A549 (cell line): ENCODE measurements at regions not wholly inside any gene's neighbourhood (a gene's known extent, or its start where the extent isn't known, plus 50 kb on each side); places are given as distances from the start of the nearest gene placed in this dataset.

Source experiments
- ATAC-seq, 2 experiments: fragments of 200-7000 bp in 1 of 2; fragments of >200 bp in 1 of 2; cut with Nextera tagmentation in 1 of 2; cut with Tn5 transposase in 1 of 2; 3 replicates each; pipeline versions ENCODE4 v1.8.0 to v1.9.1; 2018 to 2020; ENCODE audit warnings: mild to moderate bottlenecking in 1 of 2, moderate library complexity in 1 of 2
- CTCF ChIA-PET: fragments of 300-600 bp; sonication (Branson Sonifier 250); formaldehyde crosslinking; extraction: SDS; loops from one replicate; lab custom pipeline; 2021; ENCODE audit warnings: antibody characterized with exemption, inconsistent platforms; lab: Yijun Ruan, JAX
- POLR2A ChIA-PET: fragments of 350-600 bp; formaldehyde crosslinking; extraction: SDS; loops from one replicate; lab custom pipeline; 2021; ENCODE audit warnings: antibody characterized with exemption, inconsistent platforms; lab: Yijun Ruan, JAX
- DNase-seq, 2 experiments: peaks; one replicate each; pipeline versions ENCODE4 v3.0.0 to v3.0.0-alpha.2; 2011 to 2016; ENCODE audit warnings: low read depth in 1 of 2, low spot score in 1 of 2
- FAIRE-seq: peaks from 2 replicates; lab custom pipeline; 2011; peaks lifted over from hg19 to GRCh38; lab: Jason Lieb, UNC
- H3K27ac ChIP-seq, 2 experiments: fragments of >200 bp; sonication (Bioruptor Twin); formaldehyde crosslinking; 3 replicates each; pipeline ENCODE4 v1.5.1; 2016 to 2017
- H3K4me1 ChIP-seq: fragments of >200 bp; sonication (Bioruptor Twin); formaldehyde crosslinking; 3 replicates; pipeline ENCODE4 v1.6.1; 2016
- H3K4me2 ChIP-seq: fragments of >200 bp; sonication (Bioruptor Twin); formaldehyde crosslinking; 3 replicates; pipeline ENCODE4 v1.6.1; 2016
- H3K4me3 ChIP-seq: fragments of >200 bp; sonication (Bioruptor Twin); formaldehyde crosslinking; 3 replicates; pipeline ENCODE4 v1.5.1; 2016
- H3K9me3 ChIP-seq: fragments of >200 bp; sonication (Bioruptor Twin); formaldehyde crosslinking; 3 replicates; pipeline ENCODE4 v1.6.1; 2016
- CBX2 ChIP-seq: fragments of 200-600 bp; sonication (generic); IDR thresholded peaks from 2 replicates; pipeline ENCODE4 v1.6.1; 2016; ENCODE audit warnings: low read depth, mild to moderate bottlenecking, borderline replicate concordance
- CBX8 ChIP-seq: fragments of 200-600 bp; sonication (generic); IDR thresholded peaks from 2 replicates; pipeline ENCODE4 v1.6.1; 2016
- EHF ChIP-seq: fragments of 250-450 bp; sonication (Bioruptor Pico); IDR thresholded peaks from 2 replicates; pipeline ENCODE4 v1.5.0; 2020; ENCODE audit warnings: mild to moderate bottlenecking
- ELK1 ChIP-seq: fragments of 150-350 bp; IDR thresholded peaks from 2 replicates; pipeline ENCODE4 v1.6.1; 2014; ENCODE audit warnings: low read depth, mild to moderate bottlenecking, low read length
- EP300 ChIP-seq, 2 experiments: fragments of >200 bp; sonication (Bioruptor Twin); formaldehyde crosslinking; IDR thresholded peaks; 2 replicates in 1 of 2; 3 replicates in 1 of 2; pipeline ENCODE4 v1.6.1; 2016 to 2017
- ESRRA ChIP-seq: fragments of 150-350 bp; IDR thresholded peaks from 2 replicates; pipeline ENCODE4 v1.6.1; 2014; ENCODE audit warnings: mild to moderate bottlenecking, low read length, borderline replicate concordance
- FOSL2 ChIP-seq, 2 experiments: fragments of 450-650 bp in 1 of 2; fragments of >200 bp in 1 of 2; sonication (Bioruptor Twin) in 1 of 2; formaldehyde crosslinking; IDR thresholded peaks; 2 replicates each; pipeline versions ENCODE4 v1.5.0 to v1.6.1; 2016 to 2020; ENCODE audit warnings: mild to moderate bottlenecking in 1 of 2, moderate library complexity in 1 of 2
- GATA3 ChIP-seq: IDR thresholded peaks from 2 replicates; pipeline ENCODE4 v1.6.1; 2012; ENCODE audit warnings: borderline replicate concordance
- HEYL ChIP-seq: fragments of 250-450 bp; sonication (Bioruptor Pico); IDR thresholded peaks from 2 replicates; pipeline ENCODE4 v1.8.0; 2021; ENCODE audit warnings: mild to moderate bottlenecking, moderate library complexity
- HOXA7 ChIP-seq: fragments of 250-450 bp; sonication (Bioruptor Pico); IDR thresholded peaks from 2 replicates; pipeline ENCODE4 v1.5.0; 2020; ENCODE audit warnings: mild to moderate bottlenecking, moderate library complexity
- JUN ChIP-seq, 2 experiments: fragments of >200 bp; sonication (Bioruptor Twin); formaldehyde crosslinking; IDR thresholded peaks; 2 replicates in 1 of 2; 3 replicates in 1 of 2; pipeline ENCODE4 v1.6.1; 2016 to 2017
- MAFK ChIP-seq: fragments of 450-650 bp; IDR thresholded peaks from 2 replicates; pipeline ENCODE4 v1.6.1; 2014; ENCODE audit not compliant: partially characterized antibody
- NPAS2 ChIP-seq: fragments of 250-450 bp; sonication (Bioruptor Pico); IDR thresholded peaks from 2 replicates; pipeline ENCODE4 v1.8.0; 2022; ENCODE audit warnings: mild to moderate bottlenecking, moderate library complexity, borderline replicate concordance
- NR3C1 ChIP-seq: fragments of >200 bp; sonication (Bioruptor Twin); formaldehyde crosslinking; IDR thresholded peaks from 3 replicates; pipeline ENCODE4 v1.6.1; 2017
- POLR2A ChIP-seq: IDR thresholded peaks from 2 replicates; pipeline ENCODE4 v1.6.1; 2012; ENCODE audit warnings: mild to moderate bottlenecking, low read length
- POLR2AphosphoS2 ChIP-seq: conservative IDR thresholded peaks from 2 replicates; pipeline ENCODE4 v1.6.1; 2012; ENCODE audit warnings: low read length, improper control_type of control experiment, inconsistent platforms
- RNF2 ChIP-seq: fragments of 200-600 bp; sonication (generic); IDR thresholded peaks from 2 replicates; pipeline ENCODE4 v1.6.1; 2016; ENCODE audit warnings: low read depth, mild to moderate bottlenecking, antibody characterized with exemption, moderate library complexity, borderline replicate concordance
- SREBF2 ChIP-seq: fragments of 450-650 bp; IDR thresholded peaks from 2 replicates; pipeline ENCODE4 v1.6.1; 2014; ENCODE audit warnings: mild to moderate bottlenecking, moderate library complexity
- TFCP2L1 ChIP-seq: fragments of 250-450 bp; sonication (Bioruptor Pico); IDR thresholded peaks from 2 replicates; pipeline ENCODE4 v1.5.0; 2021; ENCODE audit warnings: mild to moderate bottlenecking
- TP53 ChIP-seq: fragments of 250-450 bp; sonication (Bioruptor Pico); IDR thresholded peaks from 2 replicates; pipeline ENCODE4 v1.5.0; 2021; ENCODE audit warnings: mild to moderate bottlenecking, moderate library complexity
- USF2 ChIP-seq: fragments of 450-650 bp; IDR thresholded peaks from 2 replicates; pipeline ENCODE4 v1.6.1; 2014; ENCODE audit warnings: antibody characterized with exemption
- ZC3H11A ChIP-seq: fragments of 450-650 bp; IDR thresholded peaks from 2 replicates; pipeline ENCODE4 v1.6.1; 2014; ENCODE audit warnings: antibody characterized with exemption, mild to moderate bottlenecking
- ZNF302 ChIP-seq: fragments of 250-450 bp; sonication (Bioruptor Pico); IDR thresholded peaks from 2 replicates; pipeline ENCODE4 v1.9.0; 2021; ENCODE audit warnings: inconsistent platforms, mild to moderate bottlenecking, moderate library complexity
- WGBS: methylation state at CpG from one replicate; pipeline ENCODE4 v1.1.6; 2017; ENCODE audit errors: missing lambda C conversion rate; 5-methylcytosine and 5-hydroxymethylcytosine counted together
- TF ChIP-seq, protein P1 (sequence below): fragments of 200-600 bp; sonication (generic); IDR thresholded peaks from 2 replicates; pipeline ENCODE4 v1.6.1; 2016; ENCODE audit warnings: antibody characterized with exemption, mild to moderate bottlenecking, moderate library complexity
- TF ChIP-seq, protein P2 (sequence below): fragments of >200 bp; sonication (Bioruptor Twin); formaldehyde crosslinking; IDR thresholded peaks from 3 replicates; pipeline ENCODE4 v1.6.1; 2016

- no peak for TF ChIP-seq ZNF302 (CRISPR knock-in tag)
- no peak for TF ChIP-seq HEYL
- TF ChIP-seq TFCP2L1 (CRISPR knock-in tag), result no peak
Measured at GRCh38 chrY:12357204-12357603, 343.8 kb upstream of the USP9Y start (continued).

DNA sequence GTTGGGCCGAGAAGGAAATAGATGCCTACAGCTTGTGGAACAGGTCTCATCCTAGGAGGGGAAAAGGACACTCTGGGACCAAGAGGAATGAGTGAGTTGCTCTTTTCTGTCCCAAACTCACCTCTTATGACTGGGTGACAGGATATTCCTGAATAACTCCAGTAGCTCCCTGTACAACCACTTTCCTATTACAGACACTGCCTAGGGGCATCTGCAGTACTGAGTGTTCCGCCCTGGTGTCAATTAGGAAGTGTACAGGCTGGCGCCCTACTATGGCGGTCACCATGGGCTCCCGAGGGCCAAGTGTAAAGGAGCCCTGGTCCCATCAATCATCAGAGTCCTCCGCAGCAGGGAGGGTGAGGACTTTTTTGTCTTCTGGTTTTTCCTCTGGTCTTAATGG, 343.4 kb upstream of the USP9Y start:
- WGBS, result 77% methylated on average over 6 of the region's 6 CpGs
- POLR2A ChIA-PET, result no interaction called here

GRCh38 chrY:12358337-12358736, 342.7 kb upstream of the USP9Y start:
- CTCF ChIA-PET, result no interaction called here
- POLR2A ChIA-PET, result no interaction called here
- Histone ChIP-seq H3K4me3 (no peak overlapping the region), H3K27ac (no peak overlapping the region), H3K4me1 (no peaks in the 10 kb centered on the region), H3K4me2 (no peak overlapping the region), H3K9me3 (no peaks in the 10 kb centered on the region)
- FAIRE-seq, result no peak
- no peak for DNase-seq
- no peak for TF ChIP-seq EP300 (IDR thresholded peaks at IDR 0.05)
- no peak for TF ChIP-seq ESRRA
- TF ChIP-seq USF2, result no peak
- no peak for TF ChIP-seq CBX2
- TF ChIP-seq NPAS2 (CRISPR knock-in tag), result no peak
- no peak for TF ChIP-seq TP53
- TF ChIP-seq HOXA7 (CRISPR knock-in tag), result no peak
- TF ChIP-seq POLR2A, result no peak
- TF ChIP-seq MAFK, result no peak
- no peak for ATAC-seq
- 57% methylated on average over 6 of the region's 7 CpGs for WGBS

More for the DNA sequence above, 343.4 kb upstream of the USP9Y start:
- Histone ChIP-seq H3K4me1 (no peaks in the 10 kb centered on the region), H3K4me3 (no peak overlapping the region), H3K27ac (no peak overlapping the region), H3K4me2 (no peak overlapping the region), H3K9me3 (no peaks in the 10 kb centered on the region)
- TF ChIP-seq GATA3 (no peak), RNF2 (no peak), POLR2A (no peak), USF2 (no peak), CBX8 (no peak), POLR2AphosphoS2 (no peak), NR3C1 (no peak), ZC3H11A (no peak), MAFK (no peak), HOXA7 (CRISPR knock-in tag) (no peak), TFCP2L1 (CRISPR knock-in tag) (no peak)
- ATAC-seq (no peak), DNase-seq (no peak), FAIRE-seq (no peak)
- CTCF ChIA-PET, result no interaction called here

GRCh38 chrY:12359867-12360266, 341.2 kb upstream of the USP9Y start:
- DNase-seq (peak; percentile 1 to 19), FAIRE-seq (no peak), ATAC-seq (peak; percentile 66 to 70; a peak in 5 of 6 replicates)
- 44% methylated on average over 5 of the region's 9 CpGs for WGBS
- no peak overlapping the region for H3K27ac ChIP-seq
- no peak overlapping the region for H3K4me3 ChIP-seq
- POLR2A ChIA-PET, result no interaction called here
- CTCF ChIA-PET, result no interaction called here
- H3K4me1 ChIP-seq, result no peaks in the 10 kb centered on the region
- H3K4me2 ChIP-seq, result no peak overlapping the region
- H3K9me3 ChIP-seq, result no peaks in the 10 kb centered on the region
- TF ChIP-seq CBX8, result no peak
- TF ChIP-seq FOSL2 (IDR thresholded peaks at IDR 0.05), result no peak
- TF ChIP-seq FOSL2 (CRISPR knock-in tag; IDR thresholded peaks at IDR 0.05), result no peak
- TF ChIP-seq ELK1, result no peak
- no peak for TF ChIP-seq ZC3H11A
- TF ChIP-seq ZNF302 (CRISPR knock-in tag), result no peak
- TF ChIP-seq, protein P1, sequence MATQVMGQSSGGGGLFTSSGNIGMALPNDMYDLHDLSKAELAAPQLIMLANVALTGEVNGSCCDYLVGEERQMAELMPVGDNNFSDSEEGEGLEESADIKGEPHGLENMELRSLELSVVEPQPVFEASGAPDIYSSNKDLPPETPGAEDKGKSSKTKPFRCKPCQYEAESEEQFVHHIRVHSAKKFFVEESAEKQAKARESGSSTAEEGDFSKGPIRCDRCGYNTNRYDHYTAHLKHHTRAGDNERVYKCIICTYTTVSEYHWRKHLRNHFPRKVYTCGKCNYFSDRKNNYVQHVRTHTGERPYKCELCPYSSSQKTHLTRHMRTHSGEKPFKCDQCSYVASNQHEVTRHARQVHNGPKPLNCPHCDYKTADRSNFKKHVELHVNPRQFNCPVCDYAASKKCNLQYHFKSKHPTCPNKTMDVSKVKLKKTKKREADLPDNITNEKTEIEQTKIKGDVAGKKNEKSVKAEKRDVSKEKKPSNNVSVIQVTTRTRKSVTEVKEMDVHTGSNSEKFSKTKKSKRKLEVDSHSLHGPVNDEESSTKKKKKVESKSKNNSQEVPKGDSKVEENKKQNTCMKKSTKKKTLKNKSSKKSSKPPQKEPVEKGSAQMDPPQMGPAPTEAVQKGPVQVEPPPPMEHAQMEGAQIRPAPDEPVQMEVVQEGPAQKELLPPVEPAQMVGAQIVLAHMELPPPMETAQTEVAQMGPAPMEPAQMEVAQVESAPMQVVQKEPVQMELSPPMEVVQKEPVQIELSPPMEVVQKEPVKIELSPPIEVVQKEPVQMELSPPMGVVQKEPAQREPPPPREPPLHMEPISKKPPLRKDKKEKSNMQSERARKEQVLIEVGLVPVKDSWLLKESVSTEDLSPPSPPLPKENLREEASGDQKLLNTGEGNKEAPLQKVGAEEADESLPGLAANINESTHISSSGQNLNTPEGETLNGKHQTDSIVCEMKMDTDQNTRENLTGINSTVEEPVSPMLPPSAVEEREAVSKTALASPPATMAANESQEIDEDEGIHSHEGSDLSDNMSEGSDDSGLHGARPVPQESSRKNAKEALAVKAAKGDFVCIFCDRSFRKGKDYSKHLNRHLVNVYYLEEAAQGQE, result no peak
- TF ChIP-seq POLR2AphosphoS2, result no peak
- TF ChIP-seq HOXA7 (CRISPR knock-in tag), result no peak
- TF ChIP-seq MAFK, result no peak
- no peak for TF ChIP-seq JUN (IDR thresholded peaks at IDR 0.05)
- TF ChIP-seq SREBF2, result no peak
- TF ChIP-seq, protein P2, sequence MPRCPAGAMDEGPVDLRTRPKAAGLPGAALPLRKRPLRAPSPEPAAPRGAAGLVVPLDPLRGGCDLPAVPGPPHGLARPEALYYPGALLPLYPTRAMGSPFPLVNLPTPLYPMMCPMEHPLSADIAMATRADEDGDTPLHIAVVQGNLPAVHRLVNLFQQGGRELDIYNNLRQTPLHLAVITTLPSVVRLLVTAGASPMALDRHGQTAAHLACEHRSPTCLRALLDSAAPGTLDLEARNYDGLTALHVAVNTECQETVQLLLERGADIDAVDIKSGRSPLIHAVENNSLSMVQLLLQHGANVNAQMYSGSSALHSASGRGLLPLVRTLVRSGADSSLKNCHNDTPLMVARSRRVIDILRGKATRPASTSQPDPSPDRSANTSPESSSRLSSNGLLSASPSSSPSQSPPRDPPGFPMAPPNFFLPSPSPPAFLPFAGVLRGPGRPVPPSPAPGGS, result no peak
- no peak for TF ChIP-seq NPAS2 (CRISPR knock-in tag)
- TF ChIP-seq EHF (CRISPR knock-in tag), result no peak
